DND-41 (cell line): ENCODE measurements at regions not wholly inside any gene's neighbourhood (a gene's known extent, or its start where the extent isn't known, plus 50 kb on each side); places are given as distances from the start of the nearest gene placed in this dataset.

Experiments used
- CTCF ChIP-seq: IDR thresholded peaks from 2 replicates; pipeline ENCODE4 v1.5.1; 2012; ENCODE audit warnings: borderline replicate concordance, low read length, moderate library complexity, mild to moderate bottlenecking; ENCODE audit not compliant: poor library complexity, severe bottlenecking; ENCODE audit errors: extremely low read depth
- EZH2 ChIP-seq: IDR thresholded peaks from 3 replicates; pipeline ENCODE4 v1.6.1; 2012; ENCODE audit warnings: borderline replicate concordance, low read depth, mild to moderate bottlenecking, moderate library complexity, low read length, inconsistent platforms; ENCODE audit not compliant: severe bottlenecking

DNA sequence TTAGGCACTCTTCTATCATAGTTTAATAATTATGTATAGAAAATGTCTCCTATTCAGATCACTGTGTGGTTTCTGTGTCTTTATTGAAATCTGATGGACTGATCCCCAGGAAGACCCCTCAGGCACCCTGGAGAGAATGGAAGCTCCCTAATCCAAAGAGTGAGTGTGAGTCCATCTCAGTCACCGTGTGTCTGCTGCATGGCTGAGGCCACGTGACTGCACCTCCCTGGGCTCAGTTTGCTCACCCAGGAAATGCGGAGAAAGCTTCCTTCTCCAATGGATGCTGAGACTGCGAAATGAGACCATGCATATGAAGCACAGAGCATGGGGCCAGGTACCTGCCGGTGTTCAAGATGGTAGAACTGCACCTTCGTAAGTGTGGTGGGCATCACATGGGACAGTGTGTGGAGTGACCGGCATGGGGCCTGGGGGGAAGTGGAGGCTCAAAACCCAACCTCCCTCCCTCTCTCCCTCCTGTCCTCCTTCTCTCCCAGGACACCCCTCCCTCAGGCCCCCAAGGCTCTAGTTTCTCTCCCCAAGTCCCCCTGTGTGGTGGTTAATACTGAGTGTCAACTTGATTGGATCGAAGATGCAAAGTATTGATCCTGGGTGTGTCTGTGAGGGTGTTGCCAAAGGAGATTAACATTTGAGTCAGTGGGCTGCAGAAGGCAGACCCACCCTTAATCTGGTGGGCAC lies 557.5 kb downstream of the PTPRU start:
- TF ChIP-seq CTCF (no peak), EZH2 (no peak)
